Lower lobe of right lung (tissue), 2 donors: ENCODE measurements at regions not wholly inside any gene's neighbourhood (a gene's known extent, or its start where the extent isn't known, plus 50 kb on each side); places are given as distances from the start of the nearest gene placed in this dataset.

Experiments
- ATAC-seq, 2 donors: fragments of 200-7000 bp; cut with Tn5 transposase; one replicate each; pipeline ENCODE4 v1.9.1; 2020 to 2022; ENCODE audit warnings: mild to moderate bottlenecking in 2 of 2, moderate library complexity in 2 of 2
- DNase-seq: peaks from one replicate; pipeline ENCODE4 v3.0.0-alpha.2; 2020
- H3K27ac ChIP-seq: fragments of 200-600 bp; one replicate; pipeline ENCODE4 v1.8.0; 2022
- H3K27me3 ChIP-seq: fragments of 200-600 bp; one replicate; pipeline ENCODE4 v1.8.0; 2022; ENCODE audit warnings: low read depth
- H3K36me3 ChIP-seq: fragments of 200-600 bp; one replicate; pipeline ENCODE4 v1.8.0; 2022; ENCODE audit warnings: mild to moderate bottlenecking
- H3K4me1 ChIP-seq: fragments of 200-600 bp; one replicate; pipeline ENCODE4 v1.8.0; 2022
- H3K4me3 ChIP-seq: fragments of 200-600 bp; one replicate; pipeline ENCODE4 v1.8.0; 2022; ENCODE audit warnings: mild to moderate bottlenecking
- H3K9me3 ChIP-seq: fragments of 200-600 bp; one replicate; pipeline ENCODE4 v1.8.0; 2022
- CTCF ChIP-seq: fragments of 200-600 bp; IDR thresholded peaks from one replicate; pipeline ENCODE4 v1.8.0; 2022; ENCODE audit warnings: antibody characterized with exemption, mild to moderate bottlenecking
- intact Hi-C: fragments of 100-400 bp; cut with DNase I; formaldehyde crosslinking; loops from one replicate; pipeline ENCODE4 v1.11.0; 2022
- donor health status: DM: no; HTN: yes; CAD: no; lungs with severe emphysema.

DNA sequence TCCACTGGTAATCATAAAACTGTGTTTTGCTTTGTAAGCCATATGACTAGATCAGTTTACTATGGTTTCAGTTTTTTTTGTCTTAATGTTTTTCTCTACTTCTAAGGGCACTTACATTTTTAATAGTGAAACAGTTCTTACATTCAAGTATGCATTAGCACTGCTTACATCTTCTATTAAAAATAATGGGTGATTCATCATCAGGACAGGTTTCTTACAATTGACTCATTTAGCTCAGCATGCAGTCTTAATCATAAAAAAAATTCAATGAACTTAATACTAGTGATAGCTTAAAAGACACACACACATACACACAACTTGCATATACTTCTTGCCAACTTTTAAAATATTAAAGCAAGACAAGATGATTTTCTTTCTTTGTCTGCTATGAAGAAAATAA lies 845.7 kb upstream of the USP15 start:
- H3K27me3 ChIP-seq = no peaks in the 10 kb centered on the region
- no peak for DNase-seq
- no peak overlapping the region for H3K27ac ChIP-seq
- no peaks in the 10 kb centered on the region for H3K4me1 ChIP-seq
- intact Hi-C loops = no loop called here
- H3K36me3 ChIP-seq = no peaks in the 10 kb centered on the region
- no peaks in the 10 kb centered on the region for H3K9me3 ChIP-seq
- no peak for TF ChIP-seq CTCF
- no peak for ATAC-seq
- no peak overlapping the region for H3K4me3 ChIP-seq

DNA sequence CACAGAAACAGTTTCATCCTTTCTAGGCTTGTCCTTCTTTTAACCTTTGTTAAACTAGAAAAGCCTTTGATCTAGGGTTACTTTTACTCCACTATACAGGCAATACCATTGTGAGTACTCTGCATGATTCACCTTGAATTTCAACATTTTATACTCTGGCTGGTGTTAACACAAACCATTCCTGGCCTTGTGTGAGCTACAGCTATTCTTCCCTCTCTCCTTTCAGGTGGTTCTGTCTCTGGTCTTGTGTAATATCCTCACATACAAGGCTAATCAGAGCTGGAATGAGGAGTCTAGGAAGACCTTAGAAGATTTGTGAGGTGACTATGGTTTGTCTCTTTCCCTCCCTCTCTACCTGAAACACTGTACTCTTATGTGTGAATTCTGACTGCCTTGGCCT lies 837.4 kb upstream of the USP15 start:
- Histone ChIP-seq H3K9me3 (no peaks in the 10 kb centered on the region), H3K4me3 (no peak overlapping the region), H3K4me1 (no peaks in the 10 kb centered on the region), H3K27ac (no peak overlapping the region), H3K36me3 (no peaks in the 10 kb centered on the region), H3K27me3 (no peaks in the 10 kb centered on the region)
- TF ChIP-seq CTCF = no peak
- DNase-seq (no peak), ATAC-seq (no peak)
- intact Hi-C loops = no loop called here

GRCh38 chr12:61452076-61452475 lies 808.1 kb upstream of the USP15 start:
- intact Hi-C loops = no loop called here
- Histone ChIP-seq H3K27me3 (no peaks in the 10 kb centered on the region), H3K9me3 (no peaks in the 10 kb centered on the region), H3K4me1 (no peaks in the 10 kb centered on the region), H3K4me3 (no peak overlapping the region), H3K27ac (no peak overlapping the region), H3K36me3 (no peaks in the 10 kb centered on the region)
- DNase-seq = no peak
- no peak for TF ChIP-seq CTCF
- ATAC-seq = no peak

GRCh38 chr12:61487728-61488127 lies 772.5 kb upstream of the USP15 start:
- no peaks in the 10 kb centered on the region for H3K27me3 ChIP-seq
- no peak overlapping the region for H3K27ac ChIP-seq
- ATAC-seq = no peak
- intact Hi-C loops = no loop called here
- no peaks in the 10 kb centered on the region for H3K9me3 ChIP-seq
- no peak for TF ChIP-seq CTCF
- no peaks in the 10 kb centered on the region for H3K36me3 ChIP-seq
- DNase-seq = no peak
- no peaks in the 10 kb centered on the region for H3K4me1 ChIP-seq
- H3K4me3 ChIP-seq = no peak overlapping the region

DNA sequence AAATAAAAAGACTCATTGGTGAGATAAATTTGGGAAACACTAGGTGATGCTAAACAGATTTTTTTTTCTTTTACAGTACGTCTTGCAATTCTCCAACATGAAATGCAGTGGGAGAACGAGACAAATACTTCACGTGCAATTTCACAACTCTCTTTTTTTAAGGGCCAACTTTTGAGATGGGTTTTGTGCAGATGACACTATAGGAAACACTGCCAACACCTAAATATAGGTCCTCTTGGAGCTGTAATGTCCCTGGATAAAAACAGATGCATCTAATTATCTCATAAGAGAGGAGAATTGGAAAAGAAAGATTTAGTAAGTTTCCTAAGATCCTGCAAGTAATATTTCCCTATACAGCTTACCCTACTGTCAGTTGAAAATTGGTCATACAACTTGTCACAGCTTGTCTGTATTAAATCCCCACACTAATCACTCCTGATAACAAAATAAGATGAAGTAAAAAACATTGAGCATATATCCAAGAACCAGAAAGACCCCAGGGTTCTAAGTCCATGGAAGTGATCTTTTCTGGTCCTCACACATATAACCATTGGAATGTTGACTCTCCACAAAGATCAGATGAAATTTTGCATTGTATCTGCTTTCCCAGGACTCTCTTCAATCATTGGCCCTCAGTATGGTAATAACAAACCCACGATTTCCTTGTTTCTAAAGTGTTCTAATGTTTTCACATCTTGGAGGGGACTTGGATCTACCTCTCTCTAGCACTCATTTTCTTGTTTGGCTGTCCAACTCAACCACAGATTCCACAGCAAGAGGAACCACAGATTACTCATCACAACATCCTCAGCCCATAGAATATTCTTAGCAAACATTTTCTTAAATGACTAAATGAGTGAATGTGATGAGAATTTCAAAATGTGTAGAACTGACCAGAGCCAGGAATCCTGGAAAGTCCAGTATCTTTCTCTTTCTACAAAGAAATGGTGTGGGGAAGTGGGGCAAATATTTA lies 769.4 kb upstream of the USP15 start:
- intact Hi-C loops = no loop called here
- no peak for DNase-seq
- no peaks in the 10 kb centered on the region for H3K27me3 ChIP-seq

More for the DNA sequence above, 769.4 kb upstream of the USP15 start:
- H3K9me3 ChIP-seq = no peaks in the 10 kb centered on the region
- no peak overlapping the region for H3K4me3 ChIP-seq
- TF ChIP-seq CTCF = no peak
- no peak overlapping the region for H3K27ac ChIP-seq
- H3K4me1 ChIP-seq = no peaks in the 10 kb centered on the region
- no peak for ATAC-seq
- H3K36me3 ChIP-seq = no peaks in the 10 kb centered on the region
